Psoas muscle (tissue), 7 donors: ENCODE measurements at regions not wholly inside any gene's neighbourhood (a gene's known extent, or its start where the extent isn't known, plus 50 kb on each side); places are given as distances from the start of the nearest gene placed in this dataset.

Source experiments
- ATAC-seq, 4 donors: fragments of 200-7000 bp; cut with Tn5 transposase; one replicate each; pipeline ENCODE4 v1.9.1; 2020; ENCODE audit warnings: moderate library complexity in 3 of 4, mild to moderate bottlenecking in 2 of 4
- DNase-seq, 2 donors: peaks; one replicate each; pipeline ENCODE4 v3.0.0-alpha.2; 2020
- H3K27ac ChIP-seq: fragments of 200-600 bp; one replicate; pipeline ENCODE4 v1.8.0; 2022
- H3K27me3 ChIP-seq, 3 donors: fragments of 200-600 bp in 1 of 3; one replicate each; pipeline versions ENCODE4 v1.6.1 to v1.8.0; 2013 to 2022; ENCODE audit warnings: low read length in 2 of 3, mild to moderate bottlenecking in 2 of 3, moderate library complexity in 1 of 3; ENCODE audit not compliant: insufficient read depth in 3 of 3
- H3K36me3 ChIP-seq, 2 donors: fragments of 200-600 bp in 1 of 2; one replicate each; pipeline versions ENCODE4 v1.6.1 to v1.8.0; 2013 to 2022; ENCODE audit warnings: low read depth in 1 of 2, mild to moderate bottlenecking in 1 of 2, moderate library complexity in 1 of 2; ENCODE audit not compliant: insufficient read depth in 1 of 2
- H3K4me1 ChIP-seq: fragments of 200-600 bp; one replicate; pipeline ENCODE4 v1.8.0; 2022
- H3K4me3 ChIP-seq: fragments of 200-600 bp; one replicate; pipeline ENCODE4 v1.8.0; 2022; ENCODE audit warnings: mild to moderate bottlenecking
- H3K9me3 ChIP-seq: fragments of 200-600 bp; one replicate; pipeline ENCODE4 v1.8.0; 2022
- WGBS, 3 donors: extraction: QIAGEN DNeasy Blood & Tissue Kit; methylation state at CpG; one replicate each; pipeline versions ENCODE4 v1.1.6 to v1.1.7; 2013; 5-methylcytosine and 5-hydroxymethylcytosine counted together
- intact Hi-C, 2 donors: fragments of 100-400 bp; cut with DNase I; formaldehyde crosslinking; loops; one replicate each; pipeline versions ENCODE4 v1.11.0 to v1.14.2; 2022
- TF ChIP-seq, protein P1 (sequence below): fragments of 200-600 bp; IDR thresholded peaks from one replicate; pipeline ENCODE4 v1.8.0; 2022; ENCODE audit warnings: antibody characterized with exemption
- donor health status: healthy with polysubstance abuse.
- donor health status: DM: no; HTN: no; CAD: no; lungs with moderate emphysema.
- donor health status: Bipolar disorder and iron deficiency.
- donor health status: healthy.
- donor health status: DM: yes; HTN: yes; CAD: no.
- donor health status: DM: no; HTN: no; CAD: no.
- donor health status: DM: yes; HTN: yes; CAD: no.

GRCh38 chr1:173287785-173288184 lies 80.7 kb upstream of the TNFSF4 start:
- intact Hi-C loops, result no loop called here
- Histone ChIP-seq H3K4me1 (no peaks in the 10 kb centered on the region), H3K4me3 (no peak overlapping the region), H3K36me3 (no peaks in the 10 kb centered on the region), H3K9me3 (no peaks in the 10 kb centered on the region), H3K27ac (no peak overlapping the region), H3K27me3 (no peaks in the 10 kb centered on the region)
- 77 to 83% (median 79%) methylated on average over 1 of the region's 1 CpG for WGBS, 3 donors
- no peak for DNase-seq
- ATAC-seq, result no peak
- TF ChIP-seq, protein P1, sequence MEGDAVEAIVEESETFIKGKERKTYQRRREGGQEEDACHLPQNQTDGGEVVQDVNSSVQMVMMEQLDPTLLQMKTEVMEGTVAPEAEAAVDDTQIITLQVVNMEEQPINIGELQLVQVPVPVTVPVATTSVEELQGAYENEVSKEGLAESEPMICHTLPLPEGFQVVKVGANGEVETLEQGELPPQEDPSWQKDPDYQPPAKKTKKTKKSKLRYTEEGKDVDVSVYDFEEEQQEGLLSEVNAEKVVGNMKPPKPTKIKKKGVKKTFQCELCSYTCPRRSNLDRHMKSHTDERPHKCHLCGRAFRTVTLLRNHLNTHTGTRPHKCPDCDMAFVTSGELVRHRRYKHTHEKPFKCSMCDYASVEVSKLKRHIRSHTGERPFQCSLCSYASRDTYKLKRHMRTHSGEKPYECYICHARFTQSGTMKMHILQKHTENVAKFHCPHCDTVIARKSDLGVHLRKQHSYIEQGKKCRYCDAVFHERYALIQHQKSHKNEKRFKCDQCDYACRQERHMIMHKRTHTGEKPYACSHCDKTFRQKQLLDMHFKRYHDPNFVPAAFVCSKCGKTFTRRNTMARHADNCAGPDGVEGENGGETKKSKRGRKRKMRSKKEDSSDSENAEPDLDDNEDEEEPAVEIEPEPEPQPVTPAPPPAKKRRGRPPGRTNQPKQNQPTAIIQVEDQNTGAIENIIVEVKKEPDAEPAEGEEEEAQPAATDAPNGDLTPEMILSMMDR, result no peak

GRCh38 chr1:173293756-173294155 lies 86.6 kb upstream of the TNFSF4 start:
- Histone ChIP-seq H3K4me1 (no peaks in the 10 kb centered on the region), H3K36me3 (no peaks in the 10 kb centered on the region), H3K27me3 (no peaks in the 10 kb centered on the region), H3K9me3 (no peaks in the 10 kb centered on the region), H3K4me3 (no peak overlapping the region), H3K27ac (no peak overlapping the region)
- DNase-seq (no peak), ATAC-seq (no peak)
- 89 to 92% (median 90%) methylated on average over 1 of the region's 1 CpG for WGBS, 3 donors
- TF ChIP-seq, protein P1, result no peak
- intact Hi-C loops, result no loop called here

DNA sequence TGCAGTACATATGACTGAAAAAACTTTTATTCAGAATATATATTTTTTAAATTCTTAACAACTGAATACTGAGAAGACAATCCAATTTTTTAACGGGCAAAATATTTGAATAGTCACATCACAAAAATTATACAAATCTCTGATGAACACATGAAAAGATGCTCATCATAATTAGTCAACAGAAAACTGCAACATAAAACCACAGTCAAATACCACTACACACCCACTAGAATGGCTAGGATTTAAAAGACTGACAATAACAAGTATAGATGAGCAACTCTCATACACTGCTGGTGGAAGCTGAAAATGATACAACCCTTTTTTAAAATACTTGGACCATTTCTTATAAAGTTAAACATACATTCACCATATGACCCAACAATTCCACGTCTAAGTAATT lies 87.7 kb upstream of the TNFSF4 start:
- Histone ChIP-seq H3K9me3 (no peaks in the 10 kb centered on the region), H3K27ac (no peak overlapping the region), H3K27me3 (no peaks in the 10 kb centered on the region), H3K4me3 (no peak overlapping the region), H3K36me3 (no peaks in the 10 kb centered on the region), H3K4me1 (no peaks in the 10 kb centered on the region)
- intact Hi-C loops, result no loop called here
- DNase-seq, result no peak
- WGBS, 3 donors, result 67 to 74% (median 73%) methylated on average over 2 of the region's 2 CpGs
- no peak for ATAC-seq
- TF ChIP-seq, protein P1, result no peak

DNA sequence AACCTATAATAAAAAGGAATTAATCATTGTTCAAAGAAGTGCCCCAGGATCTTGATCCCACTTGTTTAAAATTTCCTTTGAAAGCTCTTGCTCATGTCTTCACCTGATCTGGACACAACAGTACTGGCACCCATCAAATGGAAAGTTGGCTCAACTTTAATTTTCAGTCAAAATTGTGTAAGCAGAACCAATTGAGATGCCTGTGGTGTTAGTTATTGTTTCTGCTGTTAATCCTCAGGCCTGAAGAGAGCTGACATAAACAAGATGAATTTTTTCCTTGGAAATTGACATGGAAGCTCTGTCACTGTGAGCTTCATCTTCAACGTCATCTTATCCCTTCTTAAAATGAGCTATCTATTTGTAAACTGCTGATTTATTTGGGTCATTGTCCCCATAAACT lies 88.3 kb upstream of the TNFSF4 start:
- Histone ChIP-seq H3K4me1 (no peaks in the 10 kb centered on the region), H3K27me3 (no peaks in the 10 kb centered on the region), H3K36me3 (no peaks in the 10 kb centered on the region), H3K9me3 (no peaks in the 10 kb centered on the region), H3K27ac (no peak overlapping the region), H3K4me3 (no peak overlapping the region)
- intact Hi-C loops, result no loop called here
- ATAC-seq, result no peak
- no peak for DNase-seq
- TF ChIP-seq, protein P1, result no peak
- 47 to 58% (median 53%) methylated on average over 1 of the region's 1 CpG for WGBS, 3 donors

GRCh38 chr1:173295995-173296394 lies 88.9 kb upstream of the TNFSF4 start:
- Histone ChIP-seq H3K4me1 (no peaks in the 10 kb centered on the region), H3K4me3 (no peak overlapping the region), H3K36me3 (no peaks in the 10 kb centered on the region), H3K27ac (no peak overlapping the region), H3K27me3 (no peaks in the 10 kb centered on the region), H3K9me3 (no peaks in the 10 kb centered on the region)
- TF ChIP-seq, protein P1, result no peak
- intact Hi-C loops, result no loop called here
- 86 to 97% (median 86%) methylated on average over 1 of the region's 1 CpG for WGBS, 3 donors
- no peak for ATAC-seq
- no peak for DNase-seq
